GM21390 (cell line): ENCODE measurements at regions not wholly inside any gene's neighbourhood (a gene's known extent, or its start where the extent isn't known, plus 50 kb on each side); places are given as distances from the start of the nearest gene placed in this dataset.

Source experiments
- ATAC-seq: cut with Tn5 transposase; IDR thresholded peaks from one replicate; pipeline ENCODE4 v1.9.1; 2021; ENCODE audit not compliant: unreplicated experiment

DNA sequence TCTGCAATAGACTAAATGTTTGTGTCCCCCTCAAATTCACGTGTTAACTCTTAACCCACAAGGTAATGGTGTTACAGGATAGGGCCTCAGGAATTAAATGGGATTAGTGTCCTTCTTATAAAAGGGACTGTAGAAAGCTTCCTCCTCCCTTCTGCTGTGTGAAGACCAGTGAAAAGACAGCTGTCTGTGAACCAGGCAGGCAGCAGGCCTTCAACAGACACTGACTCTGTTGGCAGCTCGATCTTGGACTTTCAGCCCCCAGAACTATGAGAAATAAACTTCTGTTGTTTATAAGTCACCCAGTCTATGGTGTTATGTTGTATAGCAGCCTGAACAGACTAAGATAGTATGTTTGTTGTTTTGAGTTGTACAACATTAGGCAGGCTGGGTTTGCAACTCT is 208.1 kb downstream of the GBA3 start:
- ATAC-seq = no peak

DNA sequence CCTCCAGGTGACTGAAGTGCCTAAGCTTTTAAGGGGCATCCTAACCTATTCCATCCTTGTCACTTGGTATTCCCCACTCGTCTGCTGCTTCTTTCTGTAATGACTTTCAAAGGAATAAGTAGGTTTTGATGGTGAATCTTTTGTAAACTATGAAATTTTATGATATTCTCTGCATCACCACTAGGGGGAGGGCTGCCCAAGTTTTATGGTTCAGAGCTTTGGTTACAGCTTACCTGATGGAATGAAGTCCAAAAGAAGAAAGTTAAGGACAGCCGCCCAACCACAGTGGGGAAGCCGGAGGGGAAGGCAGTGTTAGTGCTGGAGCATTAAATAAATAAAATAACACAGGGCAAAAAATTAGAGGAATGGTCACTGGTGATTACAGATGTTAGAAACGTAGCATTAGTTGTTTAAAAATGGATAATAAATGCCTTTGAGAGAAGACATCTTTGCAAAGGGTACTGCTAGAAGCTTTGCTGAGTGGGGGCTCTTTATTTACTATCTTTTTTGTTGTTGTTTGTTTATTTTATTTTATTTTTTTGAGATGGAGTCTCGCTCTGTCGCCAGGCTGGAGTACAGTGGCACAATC is 204.9 kb downstream of the GBA3 start:
- ATAC-seq = no peak

DNA sequence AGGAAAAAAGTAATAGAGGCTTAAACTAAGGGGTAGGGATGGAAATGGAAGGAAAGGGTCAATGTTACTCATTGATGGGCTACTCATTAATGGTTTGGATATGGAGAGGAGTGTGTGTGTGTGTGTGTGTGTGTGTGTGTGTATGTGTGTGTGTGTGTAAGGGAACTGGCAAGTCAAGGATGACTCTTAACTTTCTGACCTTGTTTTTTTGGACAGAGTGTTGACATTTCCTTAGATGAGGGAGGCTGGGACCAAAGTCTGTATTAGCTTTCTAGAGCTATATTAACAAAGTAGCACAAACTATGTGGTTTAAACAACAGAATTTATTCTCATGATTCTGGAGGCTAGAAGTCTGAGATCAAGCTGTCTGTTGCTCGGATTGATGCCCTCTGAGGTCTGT is 202.7 kb downstream of the GBA3 start:
- no peak for ATAC-seq

DNA sequence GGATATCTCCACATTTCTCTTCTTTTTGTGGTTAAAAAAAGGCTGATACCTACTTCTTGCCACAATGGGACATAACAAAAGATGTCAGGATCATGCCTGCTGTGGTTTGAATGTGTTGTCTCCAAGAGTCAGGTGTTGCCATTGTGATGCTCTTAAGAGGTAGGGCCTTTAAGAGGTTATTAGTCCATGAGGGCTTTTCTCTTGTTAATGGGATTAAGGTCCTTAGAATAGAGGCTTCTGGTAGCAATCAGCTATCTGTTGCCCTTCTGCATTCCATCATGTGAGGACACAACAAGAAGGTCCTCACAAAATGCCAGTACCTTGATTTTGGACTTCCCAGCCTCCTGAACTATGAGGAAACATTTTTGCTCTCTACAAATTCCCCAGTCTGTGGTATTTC is 191.4 kb downstream of the GBA3 start:
- no peak for ATAC-seq

DNA sequence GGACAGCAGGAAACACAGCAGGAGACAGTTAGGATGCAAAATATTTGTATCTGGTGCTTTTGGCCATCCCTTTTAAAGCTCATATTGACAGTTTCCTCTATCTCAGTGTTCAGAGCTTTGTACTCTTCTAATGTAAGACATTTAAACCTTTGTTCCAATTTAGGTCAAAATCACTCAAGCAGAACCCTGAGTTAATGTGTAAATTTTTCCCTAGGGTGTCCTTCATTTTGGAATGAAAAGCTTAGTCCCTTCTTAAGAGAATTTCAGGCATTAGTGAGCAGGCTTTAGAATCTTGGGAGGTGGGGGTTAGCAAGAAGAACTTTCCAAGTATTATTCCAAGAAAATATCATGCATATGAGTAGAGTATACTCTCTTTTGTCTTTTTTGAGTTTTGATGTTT is 188.7 kb downstream of the GBA3 start:
- no peak for ATAC-seq

DNA sequence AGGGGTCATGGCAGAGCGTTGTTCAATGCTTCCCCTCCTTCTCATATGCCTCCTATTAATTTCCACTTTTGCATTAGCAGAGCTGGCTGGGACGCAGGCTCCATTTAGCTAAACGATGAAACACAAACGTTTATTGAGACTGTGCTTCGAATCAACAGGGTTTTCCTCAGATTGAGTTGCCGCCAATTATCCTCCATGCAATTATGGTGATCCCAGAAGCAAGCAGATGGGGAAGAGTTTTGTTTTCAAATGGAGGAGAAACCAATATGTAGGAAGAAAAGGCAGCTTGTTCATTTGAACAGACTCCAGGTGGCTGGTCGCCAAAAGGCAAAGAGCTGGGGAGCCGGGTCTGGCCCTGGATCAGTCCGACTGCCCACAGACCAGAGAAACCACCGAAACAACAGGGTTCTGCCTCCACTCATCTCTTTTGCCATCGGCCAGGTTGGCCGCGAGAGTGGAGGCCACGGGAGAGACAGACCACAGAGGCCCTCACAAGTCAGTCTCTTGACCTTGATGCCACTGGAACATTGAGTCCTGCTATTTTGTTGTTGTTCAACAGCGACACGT is 184.8 kb downstream of the GBA3 start:
- no peak for ATAC-seq

DNA sequence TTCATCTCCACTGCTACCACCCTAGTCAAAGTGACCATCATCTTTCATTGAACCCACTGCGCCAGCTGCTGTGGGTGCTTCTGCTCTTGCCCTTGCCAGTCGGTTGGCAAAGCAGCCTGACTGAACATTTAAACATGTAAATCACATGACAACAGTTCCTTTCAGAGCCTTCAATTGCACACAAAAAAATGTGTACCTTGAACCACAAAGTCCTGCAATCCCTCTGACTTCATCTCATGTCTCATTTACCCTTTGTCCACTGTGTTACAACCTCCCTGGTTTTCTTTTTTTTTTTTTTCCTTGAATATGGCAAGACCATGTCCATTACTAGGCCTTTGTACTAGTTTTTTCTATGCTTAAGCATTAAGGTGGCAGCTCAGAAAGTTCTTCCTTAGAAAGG is 183.5 kb downstream of the GBA3 start:
- ATAC-seq = no peak

DNA sequence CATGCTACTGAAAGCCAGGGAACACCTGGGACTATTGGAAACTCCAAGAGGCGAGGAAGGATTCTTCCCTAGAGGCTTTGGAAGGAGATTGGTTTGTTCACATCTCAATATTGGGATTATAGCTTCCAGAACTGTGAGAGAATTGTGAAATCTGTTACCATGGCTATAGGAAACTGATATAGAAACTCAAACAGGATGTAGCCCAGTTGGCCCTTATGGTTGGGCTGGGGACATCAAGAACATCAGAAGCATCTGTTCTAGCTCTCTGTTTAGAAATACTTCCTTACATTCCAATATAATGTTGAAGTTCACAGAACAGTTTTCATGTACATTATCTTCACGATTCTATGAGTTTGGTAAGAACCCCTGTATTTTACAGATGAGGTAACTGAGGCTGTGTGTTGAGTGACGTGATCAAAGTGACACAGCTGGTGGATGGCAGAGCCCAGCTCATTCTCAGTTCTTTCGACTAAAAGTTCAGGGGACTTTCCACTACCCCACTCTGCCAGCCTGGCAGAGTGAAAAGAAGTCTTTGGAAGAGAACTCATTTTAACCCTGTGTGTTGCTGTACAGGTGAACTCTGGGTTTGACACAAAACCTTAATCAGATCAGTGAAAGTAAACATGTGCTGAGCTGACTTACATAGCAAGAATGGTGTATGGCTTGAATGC is 183.0 kb downstream of the GBA3 start:
- ATAC-seq = no peak

DNA sequence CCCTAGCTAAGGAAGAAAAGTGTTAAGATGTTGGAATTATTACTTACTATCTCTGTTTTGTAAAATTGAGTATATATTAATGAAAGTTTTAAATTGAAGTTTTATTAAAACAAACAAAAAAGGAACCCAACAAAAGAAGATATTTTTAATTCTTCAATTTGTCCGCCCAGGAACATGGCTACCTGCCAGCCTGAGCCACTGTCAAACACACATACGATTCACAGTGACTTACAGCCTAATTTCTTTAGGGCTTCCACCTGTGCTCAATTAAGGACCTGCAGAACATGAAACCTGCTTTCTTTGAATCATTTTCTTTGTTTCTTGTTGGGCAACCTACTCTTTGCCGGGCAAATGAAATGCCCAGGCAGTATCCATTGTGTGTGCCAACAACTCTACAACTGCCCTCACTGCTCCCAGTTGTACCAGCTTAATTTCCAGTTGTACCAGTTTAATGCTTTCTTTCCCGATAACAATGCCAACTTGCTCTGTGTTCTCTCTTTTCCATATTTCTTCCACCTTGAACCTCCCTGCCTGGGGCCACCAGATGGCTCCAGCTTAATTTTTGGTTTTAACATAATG is 181.7 kb downstream of the GBA3 start:
- ATAC-seq = no peak

DNA sequence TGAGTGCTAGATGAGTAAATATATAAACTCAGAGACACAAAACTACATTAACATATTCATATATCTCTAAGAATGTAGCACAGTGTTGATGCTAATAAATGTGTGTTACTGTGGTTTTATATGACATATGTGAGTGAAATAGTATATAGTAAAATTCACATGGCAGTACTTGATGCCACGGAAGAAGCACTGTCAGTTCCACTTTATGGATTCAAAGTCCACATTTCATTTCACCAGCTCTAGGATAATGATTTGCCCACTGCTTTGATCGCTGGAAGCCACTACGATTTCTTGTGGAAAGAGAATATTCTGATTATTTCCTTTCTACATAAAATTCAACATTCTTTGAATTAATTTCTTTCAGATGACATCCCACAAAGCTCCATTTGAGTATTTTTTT is 181.2 kb downstream of the GBA3 start:
- no peak for ATAC-seq

DNA sequence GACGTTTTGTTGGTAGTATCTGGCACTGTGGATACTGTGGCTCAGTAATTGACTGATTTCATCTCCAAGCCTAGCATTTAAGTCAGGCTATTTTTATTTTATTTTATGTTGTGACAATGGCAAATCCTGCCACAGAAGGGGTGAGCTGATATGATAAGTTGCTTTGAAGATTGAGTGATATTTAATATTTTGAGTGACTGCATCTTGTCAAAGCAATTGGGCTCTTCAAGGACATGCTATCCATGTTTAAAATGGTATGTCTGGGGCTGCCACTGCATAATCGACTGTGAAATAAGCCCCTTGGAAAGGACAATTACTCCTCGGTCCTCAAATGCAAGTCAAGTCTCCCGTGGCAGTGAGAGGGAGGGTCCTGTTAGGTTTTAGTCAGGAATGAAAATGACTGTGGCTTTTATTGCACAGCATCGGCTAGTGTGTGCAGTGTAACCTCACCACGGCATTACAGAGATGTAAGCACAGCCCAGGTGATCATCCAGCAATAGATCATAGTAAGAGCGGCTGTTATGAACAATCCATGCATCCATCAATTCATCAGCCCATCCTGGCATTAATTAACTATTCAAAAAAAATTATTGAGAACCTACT is 178.2 kb downstream of the GBA3 start:
- no peak for ATAC-seq

DNA sequence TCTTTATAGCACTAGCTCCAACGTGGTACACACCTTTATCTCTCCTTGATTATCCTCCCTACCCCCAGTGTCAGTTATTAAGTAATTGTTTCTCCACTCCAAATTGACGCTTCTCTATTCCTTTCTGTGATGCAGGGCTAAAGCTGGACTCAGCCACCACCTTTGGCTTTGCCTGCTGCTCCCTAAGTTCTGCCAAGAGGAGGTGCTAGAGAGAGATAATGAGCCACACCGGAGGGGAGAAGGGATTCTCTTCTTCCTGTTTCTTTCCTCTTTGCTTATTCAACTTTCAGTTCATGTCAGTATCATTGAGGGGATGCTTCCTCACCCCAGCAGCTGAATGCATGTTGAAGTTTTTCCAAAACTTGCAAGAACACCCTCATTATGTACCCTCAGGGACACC is 176.5 kb downstream of the GBA3 start:
- ATAC-seq = no peak
